H9 (cell line): ENCODE measurements at regions not wholly inside any gene's neighbourhood (a gene's known extent, or its start where the extent isn't known, plus 50 kb on each side); places are given as distances from the start of the nearest gene placed in this dataset.
"Not testable (repeated sequence)": the region's sequence is repeated elsewhere in the genome, so short reads cannot be mapped to it uniquely, and the experiment has no call there.

ENCODE experiments used
- DNase-seq: peaks from one replicate; pipeline ENCODE4 v3.0.0-alpha.2; 2017
- H2AFZ ChIP-seq: one replicate; pipeline ENCODE4 v1.6.1; 2013; ENCODE audit warnings: mild to moderate bottlenecking, low read length, control low read depth, moderate library complexity
- H2AK5ac ChIP-seq: 2 replicates; pipeline ENCODE4 v1.6.1; 2013; ENCODE audit warnings: low read length, control low read depth, mixed read lengths; ENCODE audit not compliant: insufficient read length
- H2BK120ac ChIP-seq: one replicate; pipeline ENCODE4 v1.6.1; 2013; ENCODE audit warnings: low read depth, mild to moderate bottlenecking, low read length, control low read depth, inconsistent platforms; ENCODE audit not compliant: poor library complexity, severe bottlenecking
- H2BK12ac ChIP-seq: 2 replicates; pipeline ENCODE4 v1.6.1; 2013; ENCODE audit warnings: low read length, control low read depth, mixed read lengths, low read depth; ENCODE audit not compliant: insufficient read length
- H2BK15ac ChIP-seq: 2 replicates; pipeline ENCODE4 v1.6.1; 2013; ENCODE audit warnings: low read depth, low read length, control low read depth
- H2BK20ac ChIP-seq: one replicate; pipeline ENCODE4 v1.6.1; 2013; ENCODE audit warnings: low read depth, mild to moderate bottlenecking, low read length, control low read depth, inconsistent platforms; ENCODE audit not compliant: poor library complexity, severe bottlenecking
- H2BK5ac ChIP-seq: 2 replicates; pipeline ENCODE4 v1.6.1; 2013; ENCODE audit warnings: low read length, control low read depth, mixed read lengths; ENCODE audit not compliant: insufficient read length
- H3K14ac ChIP-seq: 2 replicates; pipeline ENCODE4 v1.6.1; 2013; ENCODE audit warnings: low read length, control low read depth; ENCODE audit not compliant: insufficient read depth
- H3K18ac ChIP-seq: 2 replicates; pipeline ENCODE4 v1.6.1; 2013; ENCODE audit warnings: low read depth, mild to moderate bottlenecking, mixed read lengths, low read length, control low read depth; ENCODE audit not compliant: insufficient read length
- H3K23ac ChIP-seq: 2 replicates; pipeline ENCODE4 v1.6.1; 2013; ENCODE audit warnings: low read length, control low read depth, mixed read lengths, low read depth; ENCODE audit not compliant: insufficient read length
- H3K23me2 ChIP-seq: 2 replicates; pipeline ENCODE4 v1.6.1; 2013; ENCODE audit warnings: low read depth, mild to moderate bottlenecking, mixed read lengths, low read length, control low read depth; ENCODE audit not compliant: insufficient read length, poor library complexity, severe bottlenecking
- H3K27ac ChIP-seq: 2 replicates; pipeline ENCODE4 v1.5.1; 2013; ENCODE audit warnings: low read length, control low read depth, mixed read lengths, low read depth; ENCODE audit not compliant: insufficient read length
- H3K27me3 ChIP-seq: 2 replicates; pipeline ENCODE4 v1.6.1; 2013; ENCODE audit warnings: low read length, control low read depth, inconsistent platforms; ENCODE audit not compliant: insufficient read depth
- H3K4ac ChIP-seq: 2 replicates; pipeline ENCODE4 v1.6.1; 2013; ENCODE audit warnings: low read depth, mild to moderate bottlenecking, control low read depth, inconsistent platforms, low read length, moderate library complexity
- H3K4me1 ChIP-seq: 2 replicates; pipeline ENCODE4 v1.6.1; 2013; ENCODE audit warnings: low read length, control low read depth, inconsistent platforms; ENCODE audit not compliant: insufficient read depth
- H3K4me2 ChIP-seq: 2 replicates; pipeline ENCODE4 v1.6.1; 2013; ENCODE audit warnings: low read length, control low read depth, mixed read lengths; ENCODE audit not compliant: insufficient read length, insufficient read depth
- H3K56ac ChIP-seq: 2 replicates; pipeline ENCODE4 v1.6.1; 2013; ENCODE audit warnings: low read depth, mild to moderate bottlenecking, mixed read lengths, low read length, control low read depth; ENCODE audit not compliant: insufficient read length
- H3K79me1 ChIP-seq: 2 replicates; pipeline ENCODE4 v1.6.1; 2013; ENCODE audit warnings: low read depth, mild to moderate bottlenecking, moderate library complexity, low read length, control low read depth, inconsistent platforms; ENCODE audit not compliant: insufficient read depth, poor library complexity, severe bottlenecking
- H3K79me2 ChIP-seq: 2 replicates; pipeline ENCODE4 v1.6.1; 2013; ENCODE audit warnings: low read length, control low read depth, inconsistent platforms; ENCODE audit not compliant: insufficient read depth
- H3K9ac ChIP-seq: 2 replicates; pipeline ENCODE4 v1.6.1; 2013; ENCODE audit warnings: low read length, control low read depth, mixed read lengths; ENCODE audit not compliant: insufficient read length; ENCODE audit errors: extremely low read depth
- H3K9me3 ChIP-seq: one replicate; pipeline ENCODE4 v1.6.1; 2013; ENCODE audit warnings: low read depth, low read length, inconsistent platforms; ENCODE audit not compliant: control insufficient read depth
- H3T11ph ChIP-seq: one replicate; pipeline ENCODE4 v1.6.1; 2013; ENCODE audit warnings: mild to moderate bottlenecking, low read length, control low read depth, inconsistent platforms
- H4K20me1 ChIP-seq: one replicate; pipeline ENCODE4 v1.6.1; 2013; ENCODE audit not compliant: control insufficient read depth, insufficient read length, insufficient read depth
- H4K5ac ChIP-seq: 2 replicates; pipeline ENCODE4 v1.6.1; 2013; ENCODE audit warnings: low read depth, mild to moderate bottlenecking, mixed read lengths, low read length, control low read depth; ENCODE audit not compliant: insufficient read length
- H4K8ac ChIP-seq: replicated peaks from 2 replicates; pipeline ENCODE4 v1.6.1; 2013; ENCODE audit warnings: low read length, control low read depth, mixed read lengths, low read depth; ENCODE audit not compliant: insufficient read length
- H4K91ac ChIP-seq: 2 replicates; pipeline ENCODE4 v1.6.1; 2013; ENCODE audit warnings: low read depth, mild to moderate bottlenecking, moderate library complexity, mixed read lengths, low read length, control low read depth; ENCODE audit not compliant: insufficient read length
- H3K27ac Mint-ChIP-seq, 3 experiments: 2 replicates in 2 of 3; 3 replicates in 1 of 3; pipeline ENCODE4 v1.8.0; 2020 to 2021; ENCODE audit warnings: mixed read lengths in 3 of 3, mild to moderate bottlenecking in 1 of 3, moderate library complexity in 1 of 3
- H3K27me3 Mint-ChIP-seq: 2 replicates; pipeline ENCODE4 v1.8.0; 2021; ENCODE audit warnings: low read depth, mild to moderate bottlenecking, moderate library complexity, mixed read lengths
- H3K36me3 Mint-ChIP-seq, 3 experiments: 2 replicates in 2 of 3; 3 replicates in 1 of 3; pipeline ENCODE4 v1.8.0; 2020 to 2021; ENCODE audit warnings: low read depth in 3 of 3, mixed read lengths in 3 of 3; ENCODE audit not compliant: insufficient read depth in 1 of 3
- H3K4me1 Mint-ChIP-seq, 2 experiments: 2 replicates each; pipeline ENCODE4 v1.8.0; 2020; ENCODE audit warnings: mixed read lengths in 2 of 2
- H3K4me3 Mint-ChIP-seq, 2 experiments: 2 replicates in 1 of 2; 3 replicates in 1 of 2; pipeline ENCODE4 v1.8.0; 2020 to 2021; ENCODE audit warnings: mild to moderate bottlenecking in 2 of 2, mixed read lengths in 2 of 2, moderate library complexity in 1 of 2
- H3K9me3 Mint-ChIP-seq, 2 experiments: 2 replicates in 1 of 2; 3 replicates in 1 of 2; pipeline ENCODE4 v1.8.0; 2020; ENCODE audit warnings: mild to moderate bottlenecking in 2 of 2, mixed read lengths in 2 of 2, moderate library complexity in 1 of 2
- CTCF ChIP-seq: fragments of 200-600 bp; sonication (generic); conservative IDR thresholded peaks from 3 replicates; pipeline ENCODE4 v1.8.0; 2021; ENCODE audit warnings: antibody characterized with exemption, mild to moderate bottlenecking
- WGBS: extraction: QIAGEN DNeasy Blood & Tissue Kit; methylation state at CpG from one replicate; pipeline ENCODE4 v1.1.7; 2013; ENCODE audit warnings: missing lambda C conversion rate, low lambda C conversion rate, mixed read lengths; ENCODE audit not compliant: insufficient read length; ENCODE audit errors: extremely low coverage; 5-methylcytosine and 5-hydroxymethylcytosine counted together

- Histone ChIP-seq H4K91ac (no peak overlapping the region), H3K4me2 (no peak overlapping the region), H2BK20ac (no peak overlapping the region), H4K5ac (no peak overlapping the region), H3K56ac (no peak overlapping the region), H2BK5ac (no peak overlapping the region), H3T11ph (no peak overlapping the region), H3K27me3 (no peaks in the 10 kb centered on the region), H3K27ac (no peak overlapping the region), H3K4ac (no peak overlapping the region), H3K23ac (no peak overlapping the region), H3K9me3 (no peaks in the 10 kb centered on the region), H2BK15ac (no peak overlapping the region), H4K20me1 (no peaks in the 10 kb centered on the region), H2BK12ac (no peak overlapping the region), H3K18ac (no peak overlapping the region), H2BK120ac (no peak overlapping the region), H3K79me2 (no peaks in the 10 kb centered on the region), H4K8ac (no peak overlapping the region), H3K9ac (no peak overlapping the region), H3K14ac (no peak overlapping the region), H3K4me1 (peaks cover 4% of the 10 kb centered on the region; the same call in 1 of the 2 replicates), H2AFZ (no peak overlapping the region), H3K79me1 (no peaks in the 10 kb centered on the region), H2AK5ac (no peak overlapping the region), H3K23me2 (no peaks in the 10 kb centered on the region)
- H3K27me3 Mint-ChIP-seq = no peaks in the 10 kb centered on the region
- DNase-seq = no peak
- H3K27ac Mint-ChIP-seq = no peak overlapping the region
- no peak overlapping the region for H3K4me3 Mint-ChIP-seq
- H3K9me3 Mint-ChIP-seq = peaks cover 19% of the 10 kb centered on the region in 2 experiments
- no peak for TF ChIP-seq CTCF
- no CpG with 5 or more reads among the region's 1 CpG for WGBS
- peaks cover 8 to 13% of the 10 kb centered on the region in 2 experiments for H3K4me1 Mint-ChIP-seq
- peaks cover 3 to 18% (median 4%) of the 10 kb centered on the region in 3 experiments; a peak in 5 of 7 replicates for H3K36me3 Mint-ChIP-seq
Measured at GRCh38 chr10:81733542-81733941, 141.5 kb upstream of the NRG3 start.

- H3K18ac ChIP-seq, H2BK120ac ChIP-seq, H3K4me1 Mint-ChIP-seq, DNase-seq, H3T11ph ChIP-seq, H3K4me2 ChIP-seq, H2BK12ac ChIP-seq, H3K9me3 ChIP-seq, H4K8ac ChIP-seq, H2AK5ac ChIP-seq, H3K27me3 ChIP-seq, H3K79me2 ChIP-seq, H4K20me1 ChIP-seq, H3K27me3 Mint-ChIP-seq, H3K79me1 ChIP-seq, H3K9ac ChIP-seq, H3K23me2 ChIP-seq, H2BK20ac ChIP-seq, H2BK5ac ChIP-seq, H3K23ac ChIP-seq, H3K14ac ChIP-seq, H2BK15ac ChIP-seq, H3K4me3 Mint-ChIP-seq, H3K27ac Mint-ChIP-seq, H3K4me1 ChIP-seq, H4K5ac ChIP-seq, H3K4ac ChIP-seq, H2AFZ ChIP-seq, H3K27ac ChIP-seq, H3K56ac ChIP-seq, H4K91ac ChIP-seq: not testable (repeated sequence)
- peaks cover 19% of the 10 kb centered on the region in 2 experiments for H3K9me3 Mint-ChIP-seq
- WGBS = no CpG with 5 or more reads among the region's 9 CpGs
- H3K36me3 Mint-ChIP-seq = peaks cover 3 to 18% (median 4%) of the 10 kb centered on the region in 3 experiments; a peak in 5 of 7 replicates
Measured at GRCh38 chr10:81735167-81735566, 139.8 kb upstream of the NRG3 start.
